ENCODE measurements at regions not wholly inside any gene's neighbourhood (a gene's known extent, or its start where the extent isn't known, plus 50 kb on each side); places are given as distances from the start of the nearest gene placed in this dataset.
A peak's percentile ranks its signal among the peaks of the same experiment; 100 is the strongest.
"Not testable (repeated sequence)": the region's sequence is repeated elsewhere in the genome, so short reads cannot be mapped to it uniquely, and the experiment has no call there.

DNA sequence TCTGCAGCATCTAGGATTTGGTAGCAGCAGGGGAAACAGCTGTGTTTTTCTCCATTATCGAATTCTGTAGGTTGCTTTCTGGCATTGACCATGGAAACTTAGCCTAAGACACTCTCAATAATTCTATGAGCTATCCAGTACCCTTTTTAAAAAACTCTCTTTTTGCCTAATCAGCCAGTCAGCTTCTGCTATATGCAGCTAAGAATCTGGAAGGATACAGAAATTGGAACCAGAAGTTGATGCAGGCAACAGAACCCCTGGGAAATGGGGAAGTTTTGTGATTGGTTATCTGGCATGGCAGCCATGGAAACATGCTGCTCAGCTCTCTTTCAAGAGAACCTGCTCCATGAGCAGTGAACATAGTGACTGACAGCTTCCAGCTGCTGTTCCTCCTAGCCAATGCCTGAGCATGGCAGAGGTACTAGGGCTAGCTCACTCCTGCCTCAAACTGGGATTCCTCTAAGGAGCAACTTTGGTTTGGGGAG is 417.6 kb upstream of the MAOA start:
- no peak for DNase-seq

DNA sequence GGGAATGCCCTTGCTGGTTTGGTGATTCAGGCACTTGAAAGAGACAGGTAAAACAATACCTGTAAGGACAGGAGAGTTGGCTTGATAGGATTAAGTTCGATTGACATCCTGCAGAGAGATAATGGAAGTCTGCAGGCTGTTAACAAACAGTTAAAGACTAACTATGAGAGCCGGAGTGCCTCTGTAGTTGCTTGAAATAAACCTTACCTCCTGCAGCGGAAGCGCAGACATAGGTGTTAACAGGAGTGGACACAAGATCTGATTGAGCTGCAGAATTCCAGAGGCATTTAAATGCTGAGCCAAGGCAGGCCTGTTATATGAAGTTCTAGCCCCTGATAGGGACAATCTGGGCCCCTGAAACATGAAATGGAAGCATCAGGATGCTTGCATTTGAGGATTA is 416.7 kb upstream of the MAOA start:
- DNase-seq: no peak

DNA sequence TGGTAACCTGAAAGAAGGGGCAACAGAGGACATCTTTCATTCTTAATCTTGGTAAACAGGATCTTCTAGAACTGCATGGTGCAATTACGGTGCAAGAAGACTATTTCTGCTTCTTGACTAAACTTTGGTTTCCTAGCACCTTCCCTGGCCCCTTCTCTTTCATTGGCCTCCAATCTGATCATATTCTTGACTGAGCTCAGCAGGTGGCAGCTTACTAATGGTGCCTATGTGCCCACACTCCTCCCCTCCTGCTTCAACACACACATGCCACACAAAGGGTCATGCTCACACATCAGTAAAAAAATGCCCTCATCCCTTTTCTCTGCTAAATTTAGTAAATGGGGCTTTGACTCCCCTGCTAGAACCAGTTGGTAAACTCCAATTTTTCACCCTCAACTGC is 400.5 kb upstream of the MAOA start:
- DNase-seq: no peak

DNA sequence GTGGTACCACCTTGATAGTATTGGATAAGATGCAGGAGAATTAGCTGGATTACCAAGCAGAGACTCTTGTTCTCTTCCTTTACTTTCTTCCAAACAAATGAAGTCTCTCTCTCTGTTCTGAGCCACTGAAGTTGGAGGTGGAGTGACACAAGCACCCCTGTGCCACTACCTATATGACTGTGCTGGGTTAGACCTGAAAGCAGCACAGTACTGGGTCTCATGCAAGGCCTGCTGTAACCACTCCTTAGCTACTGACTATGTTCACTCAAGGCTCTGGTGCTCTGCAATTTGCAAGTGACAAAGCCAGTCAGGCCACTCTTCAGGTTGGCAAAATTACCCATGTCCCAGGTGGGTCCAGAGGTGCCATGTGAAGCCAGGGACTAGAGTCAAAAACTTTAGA is 389.6 kb upstream of the MAOA start:
- no peak for DNase-seq

DNA sequence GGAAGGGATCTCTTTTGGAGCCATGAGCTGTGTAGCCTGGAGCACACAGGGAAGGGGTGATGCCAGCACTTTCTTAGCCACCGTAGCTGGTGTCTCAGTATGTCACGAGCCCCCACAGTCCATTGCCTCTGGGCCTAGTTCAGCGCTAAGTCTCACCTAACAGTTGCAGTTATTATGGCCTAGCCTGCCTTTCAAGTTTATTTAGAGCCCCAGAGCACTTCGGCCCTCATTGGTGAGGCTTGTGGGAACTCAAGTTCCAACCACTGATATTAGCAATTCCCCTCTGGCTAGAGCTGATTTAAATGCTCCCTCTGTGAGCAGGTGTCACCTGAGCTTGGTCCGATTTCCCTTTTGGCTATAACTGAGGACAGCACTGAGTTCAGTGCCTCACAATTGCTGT is 388.4 kb upstream of the MAOA start:
- no peak for DNase-seq

DNA sequence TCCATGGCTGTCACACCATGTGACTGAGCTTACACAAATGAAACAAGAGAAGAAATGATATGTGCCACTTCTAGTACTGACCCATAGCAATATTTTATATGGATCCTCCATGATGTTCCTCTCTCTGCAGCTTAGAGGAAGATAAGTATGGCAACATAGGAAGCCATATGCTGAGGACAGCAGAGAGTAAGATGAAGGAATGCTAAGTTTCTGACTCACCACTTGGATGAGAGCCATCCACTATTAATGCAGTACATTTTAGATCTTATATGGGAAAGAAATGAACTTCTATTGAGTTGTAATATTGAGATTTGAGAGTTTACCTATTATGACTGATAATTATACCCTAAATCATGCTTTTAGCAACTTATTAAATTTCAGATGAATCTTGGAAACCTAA is 386.9 kb upstream of the MAOA start:
- no peak for DNase-seq

DNA sequence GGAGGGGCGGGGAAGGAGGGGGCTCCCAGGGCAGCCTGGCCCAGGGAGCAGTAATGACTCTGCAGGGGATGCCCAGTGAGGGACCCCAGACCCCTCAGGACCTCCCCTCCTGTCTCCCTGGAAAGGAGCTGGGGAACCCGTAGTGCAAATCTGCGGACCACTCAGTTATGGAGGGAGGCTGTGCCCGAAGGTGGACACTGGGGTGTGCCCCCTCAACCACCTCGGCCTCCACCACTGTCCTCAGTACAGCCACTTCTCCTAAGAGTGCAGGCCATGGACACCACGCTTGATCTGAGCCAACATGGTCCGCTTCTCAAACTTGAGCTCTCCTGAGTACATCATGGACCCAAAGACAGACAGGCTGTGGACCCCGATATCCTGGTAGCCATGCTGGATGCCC is 378.2 kb upstream of the MAOA start:
- no peak for DNase-seq

DNA sequence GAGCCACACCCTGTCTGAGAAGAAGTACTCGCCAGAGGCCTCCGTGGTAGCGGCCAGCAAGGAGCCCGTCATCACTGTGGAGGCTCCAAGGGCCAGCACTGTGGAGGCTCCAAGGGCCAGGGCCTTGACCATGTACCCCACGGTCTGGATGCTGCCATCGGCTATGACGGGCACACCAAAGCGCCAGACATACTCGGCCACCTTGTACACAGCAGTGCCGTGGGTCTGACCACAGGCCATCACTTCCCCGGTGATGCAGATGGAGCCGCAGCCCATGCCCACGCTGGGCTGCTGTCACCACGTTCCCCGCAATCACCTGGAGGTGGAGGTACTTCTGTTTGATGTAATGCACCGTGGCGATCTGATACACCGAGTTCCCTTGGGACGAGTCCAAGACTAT is 377.7 kb upstream of the MAOA start:
- no peak for DNase-seq

DNA sequence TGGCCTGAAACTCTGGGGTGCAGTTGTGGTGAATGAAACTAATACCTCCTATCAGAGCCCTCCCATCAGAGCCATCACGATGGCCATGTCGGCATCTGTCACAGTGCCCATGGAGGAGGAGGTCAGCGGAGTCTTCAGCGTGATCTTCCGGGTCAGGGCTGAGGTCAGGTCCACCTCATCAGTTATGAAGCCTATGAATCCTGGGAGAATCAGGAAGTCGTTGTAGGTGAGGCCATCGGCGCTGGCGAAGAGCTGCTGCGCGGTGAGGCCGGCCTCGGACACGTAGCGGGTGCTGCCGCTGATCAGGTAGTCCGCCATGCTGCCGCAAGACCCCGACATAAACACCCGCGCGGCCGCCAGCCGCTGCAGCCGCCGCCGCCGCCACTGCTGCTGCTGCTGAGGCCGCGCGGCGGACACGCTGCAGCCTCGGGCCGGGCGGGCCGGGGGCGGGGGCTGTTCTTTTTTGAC is 376.7 kb upstream of the MAOA start:
- DNase-seq: no peak

DNA sequence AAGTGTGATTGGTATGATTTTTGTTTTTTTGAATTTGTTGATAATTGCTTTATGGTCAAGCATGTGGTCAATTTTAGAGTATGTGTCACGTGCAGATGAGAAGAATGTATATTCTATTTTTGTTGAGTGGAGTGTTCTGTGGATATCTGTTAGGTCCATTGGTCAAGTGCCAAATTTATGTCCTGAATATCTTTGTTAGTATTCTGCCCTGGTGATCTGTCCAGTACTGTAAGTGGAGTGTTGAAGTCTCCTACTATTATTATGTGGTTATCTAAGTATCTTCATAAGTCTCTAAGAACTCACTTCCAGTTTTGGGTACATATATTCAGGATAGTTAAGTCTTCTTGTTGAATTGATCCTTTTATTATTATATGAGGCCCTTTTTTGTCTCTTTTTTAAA is 372.9 kb upstream of the MAOA start:
- no peak for DNase-seq

DNA sequence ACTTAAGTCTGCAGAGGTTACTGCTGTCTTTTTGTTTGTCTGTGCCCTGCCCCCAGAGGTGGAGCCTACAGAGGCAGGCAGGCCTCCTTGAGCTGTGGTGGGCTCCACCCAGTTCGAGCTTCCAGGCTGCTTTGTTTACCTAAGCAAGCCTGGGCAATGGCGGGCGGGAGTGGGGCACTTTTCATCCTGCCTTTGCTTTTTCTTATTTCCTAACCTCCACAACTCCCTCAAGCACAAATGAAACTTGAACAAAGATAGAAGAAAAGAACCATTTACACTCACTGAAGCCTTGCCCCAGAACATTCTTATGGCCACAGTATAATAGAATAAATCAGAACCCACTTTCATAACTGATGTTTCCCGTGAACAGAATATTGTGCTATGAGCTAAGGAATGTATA is 344.5 kb upstream of the MAOA start:
- DNase-seq: not testable (repeated sequence)

DNA sequence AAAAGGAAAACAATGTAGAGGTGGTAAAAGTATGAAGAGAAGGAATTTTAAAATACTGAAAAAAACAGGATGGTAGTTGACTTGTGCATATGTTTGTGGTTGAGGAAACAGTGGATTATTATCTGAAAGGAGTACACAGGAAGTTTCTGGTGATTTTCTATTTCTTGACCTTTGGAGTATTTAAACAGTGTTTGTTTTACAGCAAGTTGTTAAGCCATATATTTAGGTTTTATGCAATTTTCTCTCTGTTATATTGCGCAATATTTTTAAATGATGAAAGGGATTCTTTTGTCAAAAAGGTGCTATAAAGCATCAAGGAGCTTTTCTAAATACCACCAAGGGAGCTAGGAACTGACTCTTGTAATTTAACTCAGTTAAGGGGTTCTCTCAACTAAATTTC is 343.1 kb upstream of the MAOA start:
- no peak for DNase-seq

DNA sequence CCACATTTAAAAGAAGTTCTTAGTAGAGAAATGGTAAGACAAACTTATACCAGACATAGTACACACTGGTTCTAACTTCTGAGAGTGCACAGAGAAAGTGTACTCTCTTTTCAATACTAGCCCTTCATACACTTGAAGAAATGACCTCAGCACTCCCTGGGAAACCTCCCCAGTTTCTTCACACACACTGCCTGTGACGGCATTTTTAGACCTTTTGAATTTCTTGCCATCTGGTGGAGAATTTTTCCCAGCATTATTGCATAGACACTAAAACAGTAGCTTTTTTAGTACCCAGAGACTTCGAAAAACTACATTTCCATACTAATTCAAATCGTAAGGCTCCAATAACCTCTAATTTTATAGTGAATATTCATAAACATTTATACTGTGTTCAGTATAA is 341.6 kb upstream of the MAOA start:
- DNase-seq: no peak

DNA sequence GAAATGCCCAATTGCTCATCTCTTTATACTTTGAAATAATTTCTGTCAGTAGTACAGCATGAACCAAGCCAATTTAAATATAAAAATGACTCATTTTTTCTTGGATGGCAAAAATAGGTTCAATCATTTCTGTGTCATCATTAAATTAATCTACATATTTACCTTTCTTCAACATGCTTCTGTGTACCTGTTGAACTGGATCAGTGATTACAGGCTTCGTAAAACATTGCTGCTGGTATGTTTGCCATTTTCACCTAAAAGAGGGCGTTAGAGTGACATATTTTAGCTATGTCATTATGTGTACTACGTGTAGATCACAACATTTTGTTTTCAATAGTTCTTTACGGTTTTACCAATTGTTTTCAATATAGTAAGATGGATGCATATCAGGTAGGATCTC is 340.5 kb upstream of the MAOA start:
- DNase-seq: no peak

DNA sequence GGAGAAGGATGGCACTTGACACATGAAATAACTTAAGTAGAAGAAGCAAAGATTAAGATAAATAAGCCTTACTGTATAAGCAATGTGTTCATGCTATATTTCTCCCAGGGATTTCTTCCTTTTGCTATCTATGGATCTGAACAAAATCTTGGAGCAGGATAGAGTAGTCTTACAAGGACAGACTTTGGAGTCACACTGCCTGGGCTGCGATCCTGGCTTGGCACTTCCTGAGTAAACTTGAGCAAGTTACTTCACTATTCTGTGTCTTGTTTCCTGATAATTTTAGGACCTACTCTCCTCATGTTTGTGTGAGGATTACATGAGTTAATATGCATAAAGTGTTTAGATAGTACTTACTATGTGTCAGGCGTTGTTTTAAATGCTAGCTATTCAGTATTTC is 340.0 kb upstream of the MAOA start:
- no peak for DNase-seq

DNA sequence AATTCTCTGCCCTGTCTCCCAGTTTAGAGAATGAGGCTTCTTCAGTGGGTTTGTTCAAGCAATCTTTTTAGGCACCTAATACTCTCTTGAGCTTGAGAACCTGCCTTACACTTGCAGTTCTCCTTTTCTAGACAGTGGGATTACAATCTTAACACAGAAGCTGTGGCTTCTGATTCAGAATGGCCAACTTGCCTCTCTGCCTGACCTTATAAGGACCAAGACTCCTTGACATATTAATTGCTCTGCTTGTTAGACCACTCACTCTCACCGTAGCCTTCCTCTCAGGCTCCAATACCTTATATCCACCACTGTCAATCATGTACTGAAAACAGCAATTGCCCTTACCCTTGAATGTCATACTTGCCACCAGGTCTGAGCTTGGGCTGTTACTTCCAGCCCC is 338.7 kb upstream of the MAOA start:
- no peak for DNase-seq

DNA sequence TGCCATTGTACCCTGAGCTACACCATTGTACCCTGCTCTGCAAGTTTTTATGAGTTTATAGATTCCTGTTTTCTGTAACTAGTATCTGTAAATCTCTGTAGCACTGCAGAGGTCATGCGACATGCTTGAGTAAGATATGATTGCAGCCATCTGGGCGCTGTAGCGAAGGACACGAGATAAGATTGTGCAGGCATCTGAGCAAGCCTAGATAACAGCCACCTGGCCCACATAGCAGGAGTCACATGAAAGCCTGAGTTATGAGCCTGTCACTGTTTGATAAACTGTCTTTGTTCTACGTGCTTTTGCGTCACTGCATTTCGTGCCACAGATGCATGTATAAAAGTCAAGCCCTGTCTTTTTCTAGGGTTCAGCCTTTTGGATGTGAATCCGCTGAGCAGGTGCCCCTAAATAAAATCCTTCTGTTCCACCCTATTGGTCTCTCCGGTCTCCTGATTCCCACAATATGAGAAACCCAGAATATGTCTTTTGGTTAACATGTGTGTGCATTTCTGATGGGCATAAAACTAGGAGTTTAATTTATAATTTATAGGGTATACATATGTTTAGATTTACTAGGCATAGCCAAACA is 327.6 kb upstream of the MAOA start:
- no peak for DNase-seq

DNA sequence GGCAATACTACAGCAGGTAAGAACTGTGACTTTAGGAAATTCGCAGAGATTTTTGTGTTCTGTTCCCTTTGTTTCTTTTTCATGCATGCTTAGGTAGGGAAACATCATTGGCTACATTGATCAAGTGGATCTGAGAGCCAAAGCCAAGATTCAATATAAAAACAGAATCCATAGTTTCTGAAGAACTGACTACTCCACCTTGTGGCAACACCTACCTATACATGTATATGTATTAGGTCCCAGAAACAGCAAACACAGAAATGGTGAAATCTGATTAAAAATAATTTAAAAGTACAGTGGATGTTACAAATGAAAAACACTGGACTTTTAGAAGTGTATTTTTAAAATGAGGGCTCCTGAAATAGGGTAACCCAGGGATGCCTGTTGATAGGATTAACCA is 322.6 kb upstream of the MAOA start:
- DNase-seq: no peak

DNA sequence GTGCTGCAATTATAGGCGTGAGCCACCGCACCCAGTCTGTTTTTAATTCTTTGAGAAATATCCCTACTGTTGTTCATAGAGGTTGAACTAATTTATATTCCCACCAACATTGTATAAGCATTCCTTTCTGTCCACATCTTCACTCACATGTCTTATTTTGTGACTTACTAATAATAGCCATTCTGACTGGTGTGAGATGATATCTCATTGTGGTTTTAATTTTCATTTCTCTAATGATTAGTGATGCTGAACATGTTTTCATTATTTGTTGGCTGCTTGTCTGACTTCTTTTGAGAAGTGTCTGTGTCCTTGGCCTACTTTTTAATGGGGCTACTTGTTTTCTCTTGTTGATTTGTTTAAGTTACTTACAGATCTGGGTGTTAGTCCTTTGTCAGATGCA is 310.9 kb upstream of the MAOA start:
- no peak for DNase-seq

DNA sequence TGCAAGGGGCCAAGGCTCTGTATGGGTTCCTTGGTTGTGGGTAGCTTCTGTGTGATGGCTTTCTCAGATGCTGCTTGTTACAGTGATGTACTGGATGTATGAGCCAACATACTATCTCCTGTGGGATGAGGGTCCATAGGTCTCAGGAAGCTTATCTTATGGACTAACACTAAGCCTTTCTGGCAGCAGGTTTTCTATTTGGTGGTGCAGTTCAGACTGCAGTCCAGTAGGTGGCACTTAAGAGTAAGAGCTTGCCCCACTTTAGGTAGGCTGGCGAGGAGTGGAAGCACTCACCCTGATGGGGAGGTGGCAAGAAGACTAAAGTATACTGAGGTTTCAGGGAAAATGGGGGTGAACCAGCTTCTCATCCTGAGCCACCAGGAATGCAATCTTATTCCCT is 306.7 kb upstream of the MAOA start:
- peak; percentile 37 to 54 (median 46) for DNase-seq

DNA sequence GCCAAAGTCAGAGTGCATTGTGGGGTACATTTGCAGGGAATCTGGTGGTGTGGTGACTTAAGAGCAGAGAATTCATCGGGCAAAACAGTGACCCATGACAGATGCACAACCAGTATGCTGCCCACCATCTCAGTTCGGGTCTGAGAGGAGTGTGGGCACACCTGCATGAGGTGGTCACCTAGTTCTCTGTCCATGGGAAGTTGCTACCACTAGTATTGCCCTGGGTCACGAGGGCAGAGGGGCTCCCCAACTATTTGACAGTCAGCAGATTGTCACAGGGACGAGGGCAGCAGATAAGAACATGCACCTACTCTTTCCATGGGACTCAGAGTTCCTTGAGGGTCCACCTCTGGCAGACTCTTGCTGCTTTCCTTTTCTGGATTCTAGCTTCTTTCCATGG is 305.2 kb upstream of the MAOA start:
- DNase-seq: no peak

DNA sequence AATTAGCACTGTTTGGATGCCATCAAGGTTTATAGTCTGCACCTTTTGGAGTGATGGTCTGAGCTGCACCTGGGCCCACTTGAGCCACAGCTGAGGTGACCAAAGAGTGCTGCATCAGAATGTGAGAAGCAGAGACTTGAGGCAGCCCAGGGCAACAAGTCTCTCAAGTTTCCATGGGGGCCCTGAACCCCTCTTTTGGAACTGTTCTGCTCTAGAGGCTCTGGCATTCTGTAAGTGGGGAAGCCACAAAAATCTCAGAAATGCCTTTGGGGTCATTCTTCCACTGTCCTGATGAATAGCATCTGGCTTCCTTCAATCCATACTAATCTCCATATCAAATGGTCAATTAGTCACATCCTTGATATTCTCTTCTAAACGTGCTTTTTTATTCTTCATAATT is 298.4 kb upstream of the MAOA start:
- DNase-seq: no peak

DNA sequence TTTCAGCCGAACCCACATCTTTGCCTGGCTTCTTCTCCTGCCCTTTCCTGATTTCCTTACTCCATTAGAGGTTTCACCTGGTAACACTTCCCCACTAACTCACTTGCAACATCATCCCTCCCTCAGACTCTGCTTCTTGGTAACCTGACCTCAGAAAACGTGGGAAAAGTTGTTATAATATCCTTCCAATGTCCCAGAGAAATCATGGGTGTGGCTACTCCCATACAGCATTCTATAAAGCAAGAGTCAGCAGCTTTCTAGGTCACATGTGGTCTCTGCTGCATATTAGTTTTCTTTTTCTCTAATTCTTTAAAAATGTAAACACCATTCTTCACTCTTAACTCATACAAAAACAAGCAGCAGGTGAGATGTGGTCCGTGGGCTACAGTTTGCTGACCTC is 283.1 kb upstream of the MAOA start:
- DNase-seq: no peak

DNA sequence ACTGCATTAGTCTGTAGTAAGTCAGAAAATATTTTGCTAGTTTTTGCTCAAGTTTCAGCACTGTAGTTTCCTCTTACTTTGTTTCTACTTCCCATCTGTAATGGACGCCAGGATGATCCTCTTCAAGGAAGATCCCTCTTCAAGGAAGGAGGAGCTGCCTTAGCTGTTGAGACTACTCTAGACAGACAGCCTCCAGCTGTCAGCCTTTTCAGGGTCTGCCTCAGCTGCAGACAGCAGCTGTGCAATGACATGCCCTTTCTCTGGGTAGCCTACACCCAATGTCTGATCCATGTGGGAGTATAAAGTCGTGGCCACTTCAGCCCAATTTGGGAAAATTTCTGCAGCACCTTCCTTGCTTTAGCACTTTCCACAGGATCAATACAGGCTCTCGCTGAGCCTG is 281.0 kb upstream of the MAOA start:
- no peak for DNase-seq

DNA sequence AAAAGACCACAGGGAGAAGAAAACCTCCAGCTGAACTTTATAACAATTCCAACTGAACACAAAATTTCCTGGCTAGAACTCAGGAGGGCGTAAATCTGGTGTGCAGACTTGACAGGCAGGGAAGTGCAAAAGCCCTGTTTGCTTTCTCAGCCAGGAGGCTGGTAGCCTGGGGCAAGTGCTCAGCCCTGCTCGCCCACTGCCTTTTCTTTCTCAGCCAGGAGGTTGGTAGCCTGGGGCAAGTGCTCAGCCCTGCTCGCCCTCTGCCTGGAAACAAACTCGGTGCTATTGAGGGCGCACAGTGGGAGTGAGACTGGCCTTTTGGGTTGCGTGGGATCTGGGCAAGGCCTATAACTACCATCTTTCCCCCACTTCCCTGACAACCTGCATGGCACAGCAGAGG is 275.4 kb upstream of the MAOA start:
- no peak for DNase-seq

DNA sequence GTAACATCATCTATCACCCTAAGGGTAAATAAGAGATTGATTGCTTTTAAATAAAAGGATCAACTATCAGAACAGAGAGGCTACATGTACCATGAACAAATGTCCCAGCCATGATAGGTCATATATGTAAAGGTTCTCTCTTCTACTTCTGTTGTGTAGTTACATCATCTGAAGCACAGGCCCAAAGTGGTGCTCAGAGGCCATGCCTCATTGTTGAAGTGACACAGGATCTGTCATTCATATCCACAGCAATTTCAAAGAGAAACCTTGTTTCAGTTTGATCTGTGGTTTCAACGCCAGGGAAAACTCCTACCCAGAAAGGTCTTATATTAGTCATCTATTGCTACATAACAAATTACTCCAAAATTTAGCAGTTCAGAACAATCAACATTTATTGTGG is 269.2 kb upstream of the MAOA start:
- no peak for DNase-seq

Data from suppressor macrophage (primary cell).